ENCODE measurements at regions not wholly inside any gene's neighbourhood (a gene's known extent, or its start where the extent isn't known, plus 50 kb on each side); places are given as distances from the start of the nearest gene placed in this dataset.
"Not testable (repeated sequence)": the region's sequence is repeated elsewhere in the genome, so short reads cannot be mapped to it uniquely, and the experiment has no call there.

DNA sequence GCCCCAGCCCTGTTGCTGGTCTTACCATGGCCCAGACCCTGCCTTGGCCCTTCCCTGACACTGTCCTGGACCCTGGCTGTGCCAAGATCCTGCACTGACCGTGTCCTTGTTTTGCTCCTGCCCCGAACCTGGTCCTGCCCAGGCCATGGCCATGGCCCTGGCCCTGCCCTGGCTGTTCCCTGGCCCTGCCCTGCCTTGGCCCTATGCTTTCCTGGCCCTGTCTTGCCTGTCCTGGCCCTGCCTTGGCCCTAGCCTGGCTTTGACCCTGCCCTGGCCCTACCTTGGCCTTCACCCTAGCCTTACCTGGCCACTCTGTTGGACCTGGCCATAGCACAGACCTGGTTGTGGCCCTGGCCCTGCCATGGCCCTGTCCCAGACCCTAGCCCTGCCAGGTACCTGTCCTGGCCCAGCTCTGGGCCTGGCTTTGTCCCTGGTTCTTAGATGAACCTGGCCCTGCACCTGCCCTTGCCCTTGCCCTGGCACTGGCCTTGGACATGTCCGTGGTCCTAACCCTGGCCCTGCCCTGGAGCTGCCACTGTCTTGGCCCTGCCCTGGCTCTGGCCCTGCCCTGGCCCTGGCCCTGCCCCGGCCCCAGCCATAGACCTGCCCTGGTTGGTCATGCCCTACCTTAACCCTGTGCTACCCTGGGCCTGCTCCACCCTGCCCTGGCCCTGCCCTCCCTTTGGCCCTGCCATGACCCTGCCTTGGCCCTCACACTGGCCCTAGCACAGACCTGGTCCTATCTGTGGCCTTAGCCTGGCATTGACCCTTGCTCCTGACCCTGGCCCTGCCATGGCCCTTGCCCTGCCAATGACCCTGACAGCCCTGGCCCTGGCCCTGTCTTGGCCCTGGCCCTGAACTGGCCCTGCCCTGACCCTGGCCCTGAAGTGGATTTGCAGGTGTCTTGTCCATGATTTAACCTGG lies 238.1 kb downstream of the GOLGA6L6 start:
- TF ChIP-seq, protein P1, sequence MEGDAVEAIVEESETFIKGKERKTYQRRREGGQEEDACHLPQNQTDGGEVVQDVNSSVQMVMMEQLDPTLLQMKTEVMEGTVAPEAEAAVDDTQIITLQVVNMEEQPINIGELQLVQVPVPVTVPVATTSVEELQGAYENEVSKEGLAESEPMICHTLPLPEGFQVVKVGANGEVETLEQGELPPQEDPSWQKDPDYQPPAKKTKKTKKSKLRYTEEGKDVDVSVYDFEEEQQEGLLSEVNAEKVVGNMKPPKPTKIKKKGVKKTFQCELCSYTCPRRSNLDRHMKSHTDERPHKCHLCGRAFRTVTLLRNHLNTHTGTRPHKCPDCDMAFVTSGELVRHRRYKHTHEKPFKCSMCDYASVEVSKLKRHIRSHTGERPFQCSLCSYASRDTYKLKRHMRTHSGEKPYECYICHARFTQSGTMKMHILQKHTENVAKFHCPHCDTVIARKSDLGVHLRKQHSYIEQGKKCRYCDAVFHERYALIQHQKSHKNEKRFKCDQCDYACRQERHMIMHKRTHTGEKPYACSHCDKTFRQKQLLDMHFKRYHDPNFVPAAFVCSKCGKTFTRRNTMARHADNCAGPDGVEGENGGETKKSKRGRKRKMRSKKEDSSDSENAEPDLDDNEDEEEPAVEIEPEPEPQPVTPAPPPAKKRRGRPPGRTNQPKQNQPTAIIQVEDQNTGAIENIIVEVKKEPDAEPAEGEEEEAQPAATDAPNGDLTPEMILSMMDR (conservative IDR thresholded peaks at IDR 0.05; ENCODE audit: low read depth, low read length): not testable (repeated sequence)
- TF ChIP-seq EZH2phosphoT487 (IDR thresholded peaks at IDR 0.05; ENCODE audit: borderline replicate concordance, low read length): not testable (repeated sequence)
